GM19452 (cell line): ENCODE measurements at regions not wholly inside any gene's neighbourhood (a gene's known extent, or its start where the extent isn't known, plus 50 kb on each side); places are given as distances from the start of the nearest gene placed in this dataset.
"Not testable (repeated sequence)": the region's sequence is repeated elsewhere in the genome, so short reads cannot be mapped to it uniquely, and the experiment has no call there.

Experiments used
- ATAC-seq: cut with Tn5 transposase; IDR thresholded peaks from one replicate; pipeline ENCODE4 v1.9.1; 2021; ENCODE audit not compliant: unreplicated experiment

GRCh38 chr21:17738176-17738953, 80.8 kb downstream of the C21orf91 start:
- no peak for ATAC-seq

GRCh38 chr21:17736072-17736471, 83.1 kb downstream of the C21orf91 start:
- ATAC-seq = no peak

GRCh38 chr21:17733209-17733608, 85.9 kb downstream of the C21orf91 start:
- ATAC-seq = no peak

GRCh38 chr21:17732306-17732705, 86.8 kb downstream of the C21orf91 start:
- ATAC-seq = no peak

GRCh38 chr21:17731554-17731953, 87.6 kb downstream of the C21orf91 start:
- ATAC-seq = no peak

- no peak for ATAC-seq
Measured at GRCh38 chr21:17730782-17731181, 88.4 kb downstream of the C21orf91 start.

- ATAC-seq = no peak
Measured at GRCh38 chr21:17729455-17729854, 89.7 kb downstream of the C21orf91 start.

GRCh38 chr21:17727361-17727760, 91.8 kb downstream of the C21orf91 start:
- ATAC-seq = no peak

GRCh38 chr21:17726047-17726829, 92.9 kb downstream of the C21orf91 start:
- ATAC-seq = no peak

- ATAC-seq = no peak
Measured at GRCh38 chr21:17725339-17725738, 93.8 kb downstream of the C21orf91 start.

- no peak for ATAC-seq
Measured at GRCh38 chr21:17712887-17713286, 100.2 kb upstream of the BTG3 start.

- ATAC-seq = no peak
Measured at GRCh38 chr21:17711896-17712295, 99.2 kb upstream of the BTG3 start.

- peak; percentile 99 for ATAC-seq
Measured at GRCh38 chr21:17709266-17709611, 96.5 kb upstream of the BTG3 start.

- peak; percentile 65 for ATAC-seq
Measured at GRCh38 chr21:17708522-17709265, 96.0 kb upstream of the BTG3 start.

GRCh38 chr21:17699524-17700189, 87.0 kb upstream of the BTG3 start:
- peak; percentile 85 for ATAC-seq

GRCh38 chr21:17697473-17697872, 84.8 kb upstream of the BTG3 start:
- ATAC-seq = no peak

GRCh38 chr21:17694416-17694815, 81.7 kb upstream of the BTG3 start:
- not testable (repeated sequence) for ATAC-seq

- ATAC-seq = no peak
Measured at GRCh38 chr21:17693801-17694200, 81.1 kb upstream of the BTG3 start.

GRCh38 chr21:17690078-17690494, 77.4 kb upstream of the BTG3 start:
- ATAC-seq = no peak

GRCh38 chr21:17688912-17689874, 76.5 kb upstream of the BTG3 start:
- no peak for ATAC-seq
